ENCODE measurements at regions not wholly inside any gene's neighbourhood (a gene's known extent, or its start where the extent isn't known, plus 50 kb on each side); places are given as distances from the start of the nearest gene placed in this dataset.

- Histone ChIP-seq H3K4me3 (ENCODE audit: low read length in 2 of 2) (no peak overlapping the region), H3K4me1 (ENCODE audit: control insufficient read depth in 2 of 2, insufficient read depth in 2 of 2, low read length in 2 of 2) (no peaks in the 10 kb centered on the region), H3K27ac (ENCODE audit: low read depth in 2 of 2, low read length in 2 of 2) (no peak overlapping the region), H3K27me3 (ENCODE audit: control insufficient read depth in 2 of 2, insufficient read depth in 2 of 2, low read length in 2 of 2) (no peaks in the 10 kb centered on the region), H3K9me3 (ENCODE audit: control insufficient read depth in 2 of 2, low read length in 2 of 2) (no peaks in the 10 kb centered on the region), H3K9ac (ENCODE audit: low read depth in 1 of 2, low read length in 2 of 2) (no peak overlapping the region), H3K36me3 (ENCODE audit: control insufficient read depth in 2 of 2, insufficient read depth in 2 of 2, low read length in 2 of 2) (no peaks in the 10 kb centered on the region)
These were observed 1017.4 kb downstream of the SQOR start for GRCh38 chr15:46652266-46652665.

GRCh38 chr15:46654993-46655392, 1020.2 kb downstream of the SQOR start:
- Histone ChIP-seq H3K4me3 (ENCODE audit: low read length in 2 of 2) (no peak overlapping the region), H3K4me1 (ENCODE audit: control insufficient read depth in 2 of 2, insufficient read depth in 2 of 2, low read length in 2 of 2) (no peaks in the 10 kb centered on the region), H3K9me3 (ENCODE audit: control insufficient read depth in 2 of 2, low read length in 2 of 2) (no peaks in the 10 kb centered on the region), H3K9ac (ENCODE audit: low read depth in 1 of 2, low read length in 2 of 2) (no peak overlapping the region), H3K27ac (ENCODE audit: low read depth in 2 of 2, low read length in 2 of 2) (no peak overlapping the region), H3K36me3 (ENCODE audit: control insufficient read depth in 2 of 2, insufficient read depth in 2 of 2, low read length in 2 of 2) (no peaks in the 10 kb centered on the region), H3K27me3 (ENCODE audit: control insufficient read depth in 2 of 2, insufficient read depth in 2 of 2, low read length in 2 of 2) (no peaks in the 10 kb centered on the region)

GRCh38 chr15:46660096-46660842, 1025.4 kb downstream of the SQOR start:
- H3K27me3 ChIP-seq (ENCODE audit: control insufficient read depth in 2 of 2, insufficient read depth in 2 of 2, low read length in 2 of 2), result no peaks in the 10 kb centered on the region
- H3K9ac ChIP-seq (ENCODE audit: low read depth in 1 of 2, low read length in 2 of 2), result no peak overlapping the region
- no peak overlapping the region for H3K4me3 ChIP-seq (ENCODE audit: low read length in 2 of 2)
- H3K27ac ChIP-seq (ENCODE audit: low read depth in 2 of 2, low read length in 2 of 2), result no peak overlapping the region
- H3K4me1 ChIP-seq (ENCODE audit: control insufficient read depth in 2 of 2, insufficient read depth in 2 of 2, low read length in 2 of 2), result no peaks in the 10 kb centered on the region
- H3K9me3 ChIP-seq (ENCODE audit: control insufficient read depth in 2 of 2, low read length in 2 of 2), result no peaks in the 10 kb centered on the region
- H3K36me3 ChIP-seq (ENCODE audit: control insufficient read depth in 2 of 2, insufficient read depth in 2 of 2, low read length in 2 of 2), result no peaks in the 10 kb centered on the region

- H3K9ac ChIP-seq (ENCODE audit: low read depth in 1 of 2, low read length in 2 of 2), result no peak overlapping the region
- no peaks in the 10 kb centered on the region for H3K27me3 ChIP-seq (ENCODE audit: control insufficient read depth in 2 of 2, insufficient read depth in 2 of 2, low read length in 2 of 2)
- H3K4me3 ChIP-seq (ENCODE audit: low read length in 2 of 2), result no peak overlapping the region
- no peaks in the 10 kb centered on the region for H3K4me1 ChIP-seq (ENCODE audit: control insufficient read depth in 2 of 2, insufficient read depth in 2 of 2, low read length in 2 of 2)
- no peaks in the 10 kb centered on the region for H3K36me3 ChIP-seq (ENCODE audit: control insufficient read depth in 2 of 2, insufficient read depth in 2 of 2, low read length in 2 of 2)
- H3K27ac ChIP-seq (ENCODE audit: low read depth in 2 of 2, low read length in 2 of 2), result no peak overlapping the region
- no peaks in the 10 kb centered on the region for H3K9me3 ChIP-seq (ENCODE audit: control insufficient read depth in 2 of 2, low read length in 2 of 2)
These were observed 1035.4 kb downstream of the SQOR start for GRCh38 chr15:46670258-46670657.

- Histone ChIP-seq H3K27me3 (ENCODE audit: control insufficient read depth in 2 of 2, insufficient read depth in 2 of 2, low read length in 2 of 2) (no peaks in the 10 kb centered on the region), H3K9ac (ENCODE audit: low read depth in 1 of 2, low read length in 2 of 2) (no peak overlapping the region), H3K4me3 (ENCODE audit: low read length in 2 of 2) (no peak overlapping the region), H3K27ac (ENCODE audit: low read depth in 2 of 2, low read length in 2 of 2) (no peak overlapping the region), H3K4me1 (ENCODE audit: control insufficient read depth in 2 of 2, insufficient read depth in 2 of 2, low read length in 2 of 2) (no peaks in the 10 kb centered on the region), H3K9me3 (ENCODE audit: control insufficient read depth in 2 of 2, low read length in 2 of 2) (no peaks in the 10 kb centered on the region), H3K36me3 (ENCODE audit: control insufficient read depth in 2 of 2, insufficient read depth in 2 of 2, low read length in 2 of 2) (no peaks in the 10 kb centered on the region)
These were observed 1036.5 kb downstream of the SQOR start for GRCh38 chr15:46671336-46671735.

DNA sequence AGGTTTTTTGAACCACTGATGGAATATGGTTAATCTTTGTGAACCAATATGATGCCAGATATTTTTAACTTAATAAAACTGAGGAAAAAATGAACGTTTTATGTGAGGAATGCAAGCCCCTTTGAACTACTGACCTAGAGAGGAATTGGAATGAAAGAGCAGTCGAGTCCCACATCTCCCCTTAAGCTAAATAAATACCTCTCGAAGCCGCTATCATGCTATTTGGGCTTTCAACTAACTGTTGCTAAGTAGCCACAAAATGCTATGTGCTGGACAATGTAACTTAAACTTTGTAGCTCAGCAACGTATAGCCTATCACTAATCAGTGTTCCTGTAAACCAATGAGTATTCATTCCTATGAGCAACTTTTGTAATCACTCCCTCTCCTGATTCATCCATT, 1037.2 kb downstream of the SQOR start:
- H3K4me3 ChIP-seq (ENCODE audit: low read length in 2 of 2), result no peak overlapping the region
- peaks cover 0 to 6% of the 10 kb centered on the region in 2 donors for H3K4me1 ChIP-seq (ENCODE audit: control insufficient read depth in 2 of 2, insufficient read depth in 2 of 2, low read length in 2 of 2)
- no peaks in the 10 kb centered on the region for H3K36me3 ChIP-seq (ENCODE audit: control insufficient read depth in 2 of 2, insufficient read depth in 2 of 2, low read length in 2 of 2)
- H3K9me3 ChIP-seq (ENCODE audit: control insufficient read depth in 2 of 2, low read length in 2 of 2), result no peaks in the 10 kb centered on the region
- no peak overlapping the region for H3K9ac ChIP-seq (ENCODE audit: low read depth in 1 of 2, low read length in 2 of 2)
- H3K27ac ChIP-seq (ENCODE audit: low read depth in 2 of 2, low read length in 2 of 2), result no peak overlapping the region
- no peaks in the 10 kb centered on the region for H3K27me3 ChIP-seq (ENCODE audit: control insufficient read depth in 2 of 2, insufficient read depth in 2 of 2, low read length in 2 of 2)

GRCh38 chr15:46676233-46677206, 1040.8 kb upstream of the SEMA6D start:
- Histone ChIP-seq H3K9me3 (ENCODE audit: control insufficient read depth in 2 of 2, low read length in 2 of 2) (no peaks in the 10 kb centered on the region), H3K4me3 (ENCODE audit: low read length in 2 of 2) (no peak overlapping the region), H3K27me3 (ENCODE audit: control insufficient read depth in 2 of 2, insufficient read depth in 2 of 2, low read length in 2 of 2) (no peaks in the 10 kb centered on the region), H3K27ac (ENCODE audit: low read depth in 2 of 2, low read length in 2 of 2) (no peak overlapping the region), H3K9ac (ENCODE audit: low read depth in 1 of 2, low read length in 2 of 2) (no peak overlapping the region), H3K36me3 (ENCODE audit: control insufficient read depth in 2 of 2, insufficient read depth in 2 of 2, low read length in 2 of 2) (no peaks in the 10 kb centered on the region), H3K4me1 (ENCODE audit: control insufficient read depth in 2 of 2, insufficient read depth in 2 of 2, low read length in 2 of 2) (peaks cover 0 to 9% of the 10 kb centered on the region in 2 donors)

DNA sequence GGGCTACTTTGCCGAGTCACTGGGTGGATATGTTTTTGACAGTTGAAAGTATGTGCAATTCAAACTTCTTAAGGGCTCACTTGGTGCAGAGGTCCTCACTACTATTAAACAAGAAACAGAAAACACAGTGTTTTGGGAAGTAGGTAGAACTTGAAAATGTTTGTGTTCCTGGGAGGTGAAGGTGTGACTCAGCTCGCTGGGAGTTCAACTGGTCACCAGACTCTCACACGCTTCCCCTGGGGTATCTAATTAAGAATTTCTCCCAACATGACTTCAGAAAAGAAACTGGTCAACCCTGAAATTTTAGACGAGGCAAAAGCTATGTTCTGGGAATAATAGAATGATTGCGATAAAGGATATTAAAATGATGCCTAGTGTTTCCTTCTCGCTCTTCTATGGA, 1039.8 kb upstream of the SEMA6D start:
- Histone ChIP-seq H3K36me3 (ENCODE audit: control insufficient read depth in 2 of 2, insufficient read depth in 2 of 2, low read length in 2 of 2) (no peaks in the 10 kb centered on the region), H3K27ac (ENCODE audit: low read depth in 2 of 2, low read length in 2 of 2) (no peak overlapping the region), H3K4me3 (ENCODE audit: low read length in 2 of 2) (no peak overlapping the region), H3K27me3 (ENCODE audit: control insufficient read depth in 2 of 2, insufficient read depth in 2 of 2, low read length in 2 of 2) (no peaks in the 10 kb centered on the region), H3K9ac (ENCODE audit: low read depth in 1 of 2, low read length in 2 of 2) (no peak overlapping the region), H3K4me1 (ENCODE audit: control insufficient read depth in 2 of 2, insufficient read depth in 2 of 2, low read length in 2 of 2) (peaks cover 0 to 9% of the 10 kb centered on the region in 2 donors), H3K9me3 (ENCODE audit: control insufficient read depth in 2 of 2, low read length in 2 of 2) (no peaks in the 10 kb centered on the region)

DNA sequence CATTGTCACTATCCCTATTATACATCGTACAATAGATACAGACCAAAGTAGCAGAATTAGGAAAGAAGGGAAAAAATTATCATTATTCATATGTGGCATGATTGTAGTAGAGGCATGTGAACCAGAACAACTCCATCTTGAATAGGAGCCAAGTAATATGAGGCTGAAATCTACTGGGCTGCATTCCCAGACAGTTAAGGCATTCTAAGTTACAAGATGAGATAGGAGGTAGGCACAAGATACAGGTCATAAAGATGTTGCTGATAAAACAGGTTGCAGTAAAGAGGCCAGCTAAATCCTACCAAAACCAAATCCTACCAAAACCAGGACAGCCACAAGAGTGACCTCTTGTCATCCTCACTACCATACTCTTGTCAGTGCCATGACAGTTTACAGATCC, 1035.4 kb upstream of the SEMA6D start:
- H3K27me3 ChIP-seq (ENCODE audit: control insufficient read depth in 2 of 2, insufficient read depth in 2 of 2, low read length in 2 of 2), result no peaks in the 10 kb centered on the region
- H3K27ac ChIP-seq (ENCODE audit: low read depth in 2 of 2, low read length in 2 of 2), result no peak overlapping the region
- H3K9ac ChIP-seq (ENCODE audit: low read depth in 1 of 2, low read length in 2 of 2), result no peak overlapping the region
- H3K9me3 ChIP-seq (ENCODE audit: control insufficient read depth in 2 of 2, low read length in 2 of 2), result no peaks in the 10 kb centered on the region
- peaks cover 2 to 7% of the 10 kb centered on the region in 2 donors for H3K4me1 ChIP-seq (ENCODE audit: control insufficient read depth in 2 of 2, insufficient read depth in 2 of 2, low read length in 2 of 2)
- H3K36me3 ChIP-seq (ENCODE audit: control insufficient read depth in 2 of 2, insufficient read depth in 2 of 2, low read length in 2 of 2), result no peaks in the 10 kb centered on the region
- peak overlapping the region in 1 of 2 donors; percentile 38 for H3K4me3 ChIP-seq (ENCODE audit: low read length in 2 of 2)
